ENCODE measurements at regions not wholly inside any gene's neighbourhood (a gene's known extent, or its start where the extent isn't known, plus 50 kb on each side); places are given as distances from the start of the nearest gene placed in this dataset.

GRCh38 chr2:66698091-66698490 lies 263.2 kb downstream of the MEIS1 start:
- TF ChIP-seq CTCF (IDR thresholded peaks at IDR 0.05) (no peak), POLR2A (IDR thresholded peaks at IDR 0.05) (no peak)

All from esophagus squamous epithelium (tissue), 4 donors.